Body of pancreas (tissue), 4 donors: ENCODE measurements at regions not wholly inside any gene's neighbourhood (a gene's known extent, or its start where the extent isn't known, plus 50 kb on each side); places are given as distances from the start of the nearest gene placed in this dataset.
"Not testable (repeated sequence)": the region's sequence is repeated elsewhere in the genome, so short reads cannot be mapped to it uniquely, and the experiment has no call there.

ENCODE experiments used
- POLR2A ChIP-seq, 3 donors: fragments of 450-650 bp; IDR thresholded peaks; one replicate each; pipeline ENCODE4 v1.6.1; 2016; ENCODE audit warnings: antibody characterized with exemption in 3 of 3, mild to moderate bottlenecking in 2 of 3
- TF ChIP-seq, protein P1 (sequence below), 7 experiments: fragments of 450-650 bp in 4 of 7; fragments of 200-600 bp in 3 of 7; sonication (generic) in 3 of 7; IDR thresholded peaks; one replicate each; pipeline ENCODE4 v1.5.1; 2016 to 2019; ENCODE audit warnings: antibody characterized with exemption in 7 of 7

DNA sequence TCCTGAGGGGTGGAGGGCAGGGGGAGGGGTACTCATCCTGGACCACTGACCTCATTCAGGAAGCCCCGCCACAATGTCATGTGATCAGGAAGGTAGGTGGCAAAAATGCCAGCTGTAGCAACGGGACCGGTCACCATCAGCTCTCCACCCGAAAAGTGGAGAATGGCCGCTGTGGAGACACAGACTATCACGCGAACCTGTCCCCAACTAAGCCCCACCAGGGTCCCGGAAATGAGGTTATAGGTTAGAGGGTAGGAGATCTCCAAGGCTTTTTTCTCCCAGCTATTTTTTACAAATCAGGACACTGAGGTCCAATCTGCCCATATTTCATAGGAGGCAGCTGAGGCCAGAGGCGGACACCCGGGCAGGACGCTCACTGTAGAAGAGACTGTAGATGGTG is 1966.9 kb downstream of the FOXD4L5 start:
- TF ChIP-seq, protein P1, sequence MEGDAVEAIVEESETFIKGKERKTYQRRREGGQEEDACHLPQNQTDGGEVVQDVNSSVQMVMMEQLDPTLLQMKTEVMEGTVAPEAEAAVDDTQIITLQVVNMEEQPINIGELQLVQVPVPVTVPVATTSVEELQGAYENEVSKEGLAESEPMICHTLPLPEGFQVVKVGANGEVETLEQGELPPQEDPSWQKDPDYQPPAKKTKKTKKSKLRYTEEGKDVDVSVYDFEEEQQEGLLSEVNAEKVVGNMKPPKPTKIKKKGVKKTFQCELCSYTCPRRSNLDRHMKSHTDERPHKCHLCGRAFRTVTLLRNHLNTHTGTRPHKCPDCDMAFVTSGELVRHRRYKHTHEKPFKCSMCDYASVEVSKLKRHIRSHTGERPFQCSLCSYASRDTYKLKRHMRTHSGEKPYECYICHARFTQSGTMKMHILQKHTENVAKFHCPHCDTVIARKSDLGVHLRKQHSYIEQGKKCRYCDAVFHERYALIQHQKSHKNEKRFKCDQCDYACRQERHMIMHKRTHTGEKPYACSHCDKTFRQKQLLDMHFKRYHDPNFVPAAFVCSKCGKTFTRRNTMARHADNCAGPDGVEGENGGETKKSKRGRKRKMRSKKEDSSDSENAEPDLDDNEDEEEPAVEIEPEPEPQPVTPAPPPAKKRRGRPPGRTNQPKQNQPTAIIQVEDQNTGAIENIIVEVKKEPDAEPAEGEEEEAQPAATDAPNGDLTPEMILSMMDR (IDR thresholded peaks at IDR 0.05) = not testable (repeated sequence)
- TF ChIP-seq POLR2A (IDR thresholded peaks at IDR 0.05) = not testable (repeated sequence)
